ENCODE measurements at regions not wholly inside any gene's neighbourhood (a gene's known extent, or its start where the extent isn't known, plus 50 kb on each side); places are given as distances from the start of the nearest gene placed in this dataset.

DNA sequence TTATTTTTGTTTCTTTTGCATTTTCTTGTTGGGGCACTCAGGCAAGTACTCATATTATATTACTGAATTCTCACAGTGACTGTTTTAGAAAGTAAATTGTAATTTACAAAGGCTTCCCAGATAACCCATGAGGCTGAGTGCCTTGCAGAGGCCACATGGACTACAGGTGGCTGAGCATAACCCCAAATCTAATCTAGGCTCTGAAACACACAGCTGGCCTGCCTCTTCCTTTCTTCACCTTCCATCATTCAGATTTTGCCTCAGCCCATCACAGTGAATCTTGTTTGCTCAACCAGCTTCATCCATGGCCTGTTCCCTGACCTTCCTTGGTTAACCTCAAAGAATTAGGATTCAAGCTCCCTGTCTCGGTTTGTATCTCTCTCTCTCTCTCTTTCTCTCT lies 78.5 kb upstream of the PRDM11 start:
- DNase-seq: no peak

DNA sequence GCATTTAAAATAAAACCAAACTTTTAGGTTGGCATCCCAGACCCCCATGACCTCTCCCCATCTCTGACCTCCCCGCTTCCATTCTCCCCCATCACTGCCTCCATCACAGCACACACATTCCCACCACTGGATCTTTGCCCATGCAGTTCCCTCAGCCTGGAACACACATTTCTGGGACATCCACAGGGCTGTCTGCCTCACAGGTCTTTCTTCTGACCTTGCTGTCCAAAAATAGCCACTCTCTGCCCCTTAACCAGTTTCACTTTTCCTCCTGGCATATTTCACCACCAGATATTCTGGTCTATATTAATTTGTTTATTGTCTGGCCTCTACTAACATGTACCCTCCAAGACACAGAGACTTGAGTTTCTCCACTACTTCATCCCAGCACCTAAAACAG lies 75.2 kb upstream of the PRDM11 start:
- no peak for DNase-seq

DNA sequence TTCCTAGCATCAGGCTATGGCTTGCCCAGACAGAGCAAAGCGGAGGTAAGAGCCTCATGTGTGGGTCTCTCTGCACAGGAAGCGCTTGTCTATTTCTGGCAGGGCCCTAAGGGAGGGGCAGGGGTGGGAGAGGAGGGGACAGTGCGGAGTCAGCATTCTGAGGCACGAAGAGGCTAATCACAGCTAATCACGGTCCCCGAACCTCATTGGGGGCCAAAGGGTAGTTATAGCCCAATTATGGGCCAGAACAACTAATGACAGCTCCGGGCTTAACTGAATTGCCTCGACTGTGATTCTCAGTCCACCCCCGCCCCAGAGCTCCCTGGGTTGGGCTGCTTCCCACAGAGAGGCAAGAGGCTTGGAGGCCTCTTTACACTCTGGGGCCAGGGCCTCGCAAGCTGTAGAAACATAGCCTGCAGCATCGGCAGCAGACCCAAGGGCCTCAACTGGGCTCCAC lies 72.7 kb upstream of the PRDM11 start:
- DNase-seq: peak; percentile 46

DNA sequence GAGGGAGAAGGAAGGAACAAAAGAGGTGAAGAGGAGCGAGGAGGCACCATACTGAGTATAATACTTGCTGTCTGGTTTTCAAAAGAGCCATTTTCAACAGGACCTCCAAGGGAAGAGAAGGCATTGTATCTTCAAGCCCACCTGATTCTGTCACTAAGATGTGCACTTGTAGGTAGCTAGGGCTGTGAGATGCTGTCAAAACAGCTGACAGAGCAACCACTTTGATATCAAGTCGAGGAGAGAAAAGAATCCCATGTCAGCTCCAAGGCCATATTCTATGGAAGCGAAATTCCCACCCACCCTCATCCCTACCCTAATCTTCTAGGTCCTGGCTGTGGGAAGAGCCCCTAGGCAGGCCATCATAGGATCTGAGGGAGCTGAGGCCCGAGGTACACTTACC lies 70.9 kb upstream of the PRDM11 start:
- DNase-seq: no peak

DNA sequence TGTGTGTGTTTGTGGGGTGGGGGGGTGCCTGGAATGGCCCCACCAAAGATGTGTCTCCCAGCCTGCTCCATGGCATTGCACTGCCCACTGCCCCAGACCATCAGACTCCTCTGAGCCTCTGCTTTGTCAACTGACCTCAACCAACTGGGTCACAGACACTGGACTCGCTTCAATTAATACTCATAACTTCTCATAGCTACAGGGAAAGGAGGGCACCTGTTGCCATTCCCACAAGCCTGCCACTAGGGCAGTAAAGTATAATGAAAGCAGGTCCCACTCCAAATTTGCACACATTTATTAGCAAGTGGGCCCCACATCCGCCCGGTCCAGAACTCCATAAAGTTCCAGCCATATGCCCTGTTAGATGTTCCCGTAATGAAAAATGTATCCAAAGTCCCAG lies 70.5 kb upstream of the PRDM11 start:
- DNase-seq: no peak

DNA sequence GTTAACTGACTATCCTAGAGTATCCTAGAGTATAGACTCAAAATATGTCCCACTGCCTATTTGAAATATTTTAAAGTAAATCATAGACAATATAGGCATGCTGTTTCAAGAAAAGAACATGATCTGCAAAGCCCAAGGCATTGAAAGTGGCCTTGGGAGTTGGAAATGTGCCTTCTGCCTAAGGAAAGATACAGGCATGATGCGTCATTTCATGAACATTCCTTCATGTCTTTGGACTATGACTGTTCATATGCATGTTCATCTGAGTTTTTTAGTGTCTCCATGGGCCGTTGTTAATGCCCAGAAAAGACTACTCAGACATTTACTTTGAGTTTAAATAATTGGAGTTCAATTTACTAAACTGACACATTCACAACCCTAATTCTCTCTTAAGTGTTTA lies 69.7 kb upstream of the PRDM11 start:
- no peak for DNase-seq

DNA sequence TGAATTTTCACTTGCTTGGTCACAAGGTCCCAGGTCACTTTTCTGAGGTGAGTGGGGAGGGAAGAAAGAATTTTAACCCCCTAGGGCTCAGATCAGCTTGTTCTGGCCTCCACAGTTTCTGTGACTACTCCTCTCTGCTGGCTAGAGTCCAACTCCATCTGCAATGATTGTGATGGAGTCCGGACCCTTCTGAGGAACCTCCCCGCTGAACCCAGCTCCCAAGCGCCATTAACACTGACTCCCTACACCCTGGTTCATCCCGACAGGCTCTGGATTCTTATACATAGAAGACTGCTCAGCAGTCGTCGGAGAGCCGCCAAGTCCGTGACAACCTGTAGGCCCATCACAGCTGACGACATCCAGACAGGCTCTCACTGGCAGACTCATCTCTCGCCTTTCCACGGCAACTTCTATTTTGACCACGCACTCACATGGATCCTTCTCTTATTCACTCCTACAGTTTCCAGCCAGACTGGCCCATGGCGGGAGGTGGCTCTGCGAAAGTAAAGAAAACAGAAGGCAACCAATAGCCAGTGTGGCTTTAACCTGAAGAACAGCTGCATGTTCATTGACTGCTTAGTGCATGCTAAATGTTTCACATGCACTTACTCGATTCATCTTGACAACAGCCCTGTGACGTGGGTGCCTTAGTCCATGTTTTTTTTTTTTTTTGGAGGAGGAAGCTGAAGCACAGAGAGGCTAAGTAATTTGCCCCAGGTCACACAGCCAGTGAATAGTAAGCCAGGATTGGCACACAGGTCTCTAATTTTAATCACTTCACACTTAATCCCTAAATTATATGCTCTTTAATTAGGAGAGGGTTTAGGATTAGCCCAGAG lies 68.0 kb upstream of the PRDM11 start:
- no peak for DNase-seq

DNA sequence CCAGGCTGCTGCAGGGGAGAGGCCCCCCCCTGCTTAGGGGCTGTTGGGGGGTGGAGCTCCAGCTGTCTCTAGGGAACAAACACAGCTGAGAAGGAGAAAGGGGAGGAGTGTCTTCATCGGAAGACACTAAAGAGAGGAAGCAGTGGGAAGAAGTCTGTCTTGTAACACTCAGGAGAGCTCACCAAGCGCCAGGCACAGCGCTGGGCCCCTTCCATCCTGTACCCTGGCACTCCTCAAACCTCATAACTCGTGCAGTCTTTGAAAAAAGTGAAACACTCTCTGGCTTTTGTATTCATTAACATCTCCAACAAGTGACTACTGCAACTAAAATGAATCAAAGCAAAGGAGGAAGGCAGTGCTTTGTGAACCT lies 67.4 kb upstream of the PRDM11 start:
- DNase-seq: peak; percentile 18

DNA sequence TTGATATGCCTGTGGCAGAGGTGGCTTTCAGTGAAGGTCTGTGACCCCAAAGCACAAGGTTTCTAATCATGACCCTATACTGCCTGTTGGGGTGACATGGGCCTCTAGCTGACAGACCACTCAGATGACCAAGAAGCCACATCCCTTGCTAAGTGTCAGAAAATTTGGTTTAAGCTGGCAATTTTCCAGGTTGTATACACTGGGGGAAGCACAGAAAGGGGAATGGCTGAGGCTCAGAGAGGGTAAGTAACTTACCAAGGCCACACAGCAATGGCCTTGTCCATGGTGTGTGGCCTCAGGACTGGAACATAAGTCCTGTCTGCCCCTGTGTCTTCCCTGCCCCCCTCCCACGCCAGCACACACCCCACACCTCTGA lies 66.9 kb upstream of the PRDM11 start:
- no peak for DNase-seq

DNA sequence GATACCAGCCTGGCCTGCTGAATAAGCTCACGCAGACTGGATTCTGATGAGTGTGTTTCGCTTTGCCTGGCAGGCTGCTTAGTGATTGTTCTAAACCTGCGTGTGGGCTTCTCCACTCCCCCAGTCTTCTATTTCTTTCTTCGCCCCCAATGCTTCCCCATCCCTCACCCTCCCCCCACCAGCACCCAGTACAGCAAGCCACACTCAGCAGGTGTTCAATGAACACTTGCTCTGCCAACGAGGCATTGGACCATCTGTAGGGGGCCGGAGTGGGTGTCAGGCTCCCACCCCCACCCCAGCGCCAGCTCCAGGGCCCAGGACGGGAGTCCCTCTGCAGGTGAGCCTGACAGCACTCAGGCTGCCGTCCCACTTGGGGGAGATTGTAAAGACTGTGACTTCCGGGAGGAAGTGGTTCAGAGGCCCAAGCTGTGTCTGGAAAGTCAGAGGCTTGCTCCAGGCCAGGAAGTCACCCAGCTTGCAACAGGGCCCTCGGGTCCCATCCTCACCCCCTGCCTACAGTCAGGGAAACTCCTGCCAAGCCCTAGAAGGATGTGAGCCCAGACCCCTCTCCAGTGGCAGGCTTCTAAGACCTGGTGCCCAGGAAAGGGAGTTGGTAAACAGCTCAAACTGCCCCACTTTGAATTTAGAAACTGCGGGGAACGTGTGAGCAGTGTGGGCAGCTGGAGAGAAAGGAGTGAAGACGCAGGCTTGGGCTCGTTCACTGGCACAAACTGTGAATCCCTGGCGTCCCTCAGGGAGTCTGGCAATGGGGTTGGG lies 66.3 kb upstream of the PRDM11 start:
- DNase-seq: peak; percentile 77

DNA sequence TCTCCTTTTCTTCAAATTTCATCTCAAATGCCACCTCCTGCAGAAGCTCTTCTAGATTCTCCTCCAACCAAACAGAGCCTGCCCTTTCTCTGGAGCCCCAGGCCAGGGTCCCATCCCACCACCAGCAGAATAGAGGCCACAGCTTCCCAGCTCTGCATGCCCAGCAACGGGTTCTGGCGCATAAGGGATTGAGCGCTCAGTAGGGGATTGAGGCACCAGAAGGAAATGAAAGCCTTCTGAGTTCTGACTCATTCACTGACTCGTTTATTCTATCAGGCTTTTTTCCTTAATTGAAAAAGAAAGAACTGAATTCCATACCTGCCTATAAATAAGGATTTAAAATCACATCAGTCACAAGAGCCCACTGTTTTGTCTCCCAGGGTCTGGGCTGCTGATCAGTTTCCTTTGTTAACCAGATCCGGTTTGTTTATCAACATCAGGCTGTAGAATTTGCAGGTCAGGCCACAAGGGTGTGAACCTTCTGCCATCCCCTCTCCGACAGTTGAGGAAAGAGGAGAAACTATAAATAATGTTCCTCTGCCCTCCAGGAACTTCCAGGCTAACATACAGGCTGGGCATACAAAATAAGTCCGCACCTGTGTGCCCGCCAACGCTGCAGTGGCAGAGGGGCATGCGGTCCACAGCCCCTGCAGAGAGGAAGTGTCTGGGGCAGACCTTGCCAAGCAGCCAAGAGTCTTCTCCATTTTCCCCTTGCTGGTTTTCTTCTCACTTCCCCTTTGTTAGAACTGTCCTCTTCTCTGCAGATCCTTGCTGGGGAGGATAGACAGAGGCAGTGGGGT lies 63.5 kb upstream of the PRDM11 start:
- DNase-seq: no peak

DNA sequence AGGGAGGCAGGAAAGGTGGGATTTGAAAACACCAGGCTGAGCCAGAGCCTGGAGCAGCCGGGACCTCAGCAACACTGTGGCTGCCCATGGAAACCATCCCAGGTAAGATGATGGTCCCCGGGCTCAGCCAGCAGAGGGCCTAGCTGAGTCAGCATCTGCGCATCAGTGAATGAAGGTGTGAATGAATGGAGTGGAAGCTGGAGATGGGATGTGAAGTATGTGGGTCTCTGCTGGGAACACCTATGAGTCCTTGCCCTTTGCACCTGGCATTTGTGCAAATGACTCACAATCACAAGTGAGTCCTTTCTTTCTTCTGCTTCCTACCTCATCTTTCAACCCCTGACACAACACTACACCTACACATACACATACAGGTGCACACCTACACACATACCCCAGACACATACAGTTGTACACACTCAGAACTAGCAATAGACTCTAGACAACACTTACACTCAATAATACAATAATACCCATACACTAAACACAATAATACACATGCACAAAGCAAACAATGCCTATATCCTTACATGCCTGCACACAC lies 62.8 kb upstream of the PRDM11 start:
- DNase-seq: peak; percentile 22

DNA sequence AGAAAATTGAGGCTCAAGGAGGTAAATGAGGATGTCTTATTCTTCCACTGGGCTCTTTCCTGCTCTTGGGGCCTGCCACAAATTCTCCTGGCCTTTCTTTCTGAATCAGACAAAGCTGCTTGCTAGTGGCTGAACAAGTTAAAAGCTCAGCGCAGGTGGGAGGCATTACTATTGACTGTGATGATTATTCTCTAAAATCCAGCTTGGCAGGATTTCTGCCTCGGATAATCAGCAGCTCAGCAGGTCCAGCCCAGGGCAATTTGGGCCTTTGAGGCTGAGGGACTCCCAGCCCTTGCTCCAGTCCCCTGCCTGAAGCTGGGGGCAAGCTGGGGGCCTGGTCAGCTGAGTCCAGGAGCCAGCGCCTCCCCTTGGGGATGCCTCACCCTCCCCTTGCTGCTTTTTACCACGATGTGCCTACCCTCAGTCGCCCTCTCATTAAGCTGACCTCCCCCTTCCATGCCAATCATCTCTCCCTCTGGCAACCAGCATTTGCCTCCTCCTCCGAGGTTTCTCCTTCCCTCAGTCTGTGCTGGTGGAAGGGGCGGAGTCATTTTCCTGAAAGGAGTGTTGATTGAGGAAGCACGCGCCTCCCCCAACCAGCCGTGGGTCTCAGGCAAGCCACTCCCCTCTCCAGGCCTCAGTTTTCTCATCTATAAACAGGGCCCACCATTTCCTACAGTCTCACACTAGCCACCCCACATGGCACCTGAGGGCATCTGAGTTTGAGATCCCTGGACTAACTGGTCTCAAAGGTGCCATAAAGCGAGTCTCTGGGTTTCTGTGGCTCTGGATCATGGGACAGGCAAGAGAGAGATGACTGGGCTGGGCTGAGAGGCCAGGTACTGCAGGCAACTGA lies 60.6 kb upstream of the PRDM11 start:
- DNase-seq: no peak

DNA sequence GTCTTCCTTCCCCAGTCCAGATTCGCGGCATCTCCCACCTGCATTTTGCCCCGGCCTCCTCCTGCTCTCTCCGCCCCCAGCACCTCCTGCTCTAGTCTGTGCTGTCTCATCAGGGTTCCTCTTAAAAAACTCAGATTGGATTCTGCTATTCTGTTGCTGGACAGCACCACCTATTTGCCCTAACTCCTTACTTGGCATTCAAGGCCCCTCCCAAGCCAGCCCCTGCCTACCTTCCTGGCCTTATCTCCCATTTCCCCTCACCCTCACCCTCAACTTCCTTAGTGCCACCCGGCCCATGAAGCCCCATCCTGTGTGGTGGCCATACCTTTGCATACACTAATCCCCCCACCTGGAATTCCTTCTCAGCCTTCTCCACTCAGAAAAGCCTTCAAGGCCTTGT lies 59.9 kb upstream of the PRDM11 start:
- no peak for DNase-seq

DNA sequence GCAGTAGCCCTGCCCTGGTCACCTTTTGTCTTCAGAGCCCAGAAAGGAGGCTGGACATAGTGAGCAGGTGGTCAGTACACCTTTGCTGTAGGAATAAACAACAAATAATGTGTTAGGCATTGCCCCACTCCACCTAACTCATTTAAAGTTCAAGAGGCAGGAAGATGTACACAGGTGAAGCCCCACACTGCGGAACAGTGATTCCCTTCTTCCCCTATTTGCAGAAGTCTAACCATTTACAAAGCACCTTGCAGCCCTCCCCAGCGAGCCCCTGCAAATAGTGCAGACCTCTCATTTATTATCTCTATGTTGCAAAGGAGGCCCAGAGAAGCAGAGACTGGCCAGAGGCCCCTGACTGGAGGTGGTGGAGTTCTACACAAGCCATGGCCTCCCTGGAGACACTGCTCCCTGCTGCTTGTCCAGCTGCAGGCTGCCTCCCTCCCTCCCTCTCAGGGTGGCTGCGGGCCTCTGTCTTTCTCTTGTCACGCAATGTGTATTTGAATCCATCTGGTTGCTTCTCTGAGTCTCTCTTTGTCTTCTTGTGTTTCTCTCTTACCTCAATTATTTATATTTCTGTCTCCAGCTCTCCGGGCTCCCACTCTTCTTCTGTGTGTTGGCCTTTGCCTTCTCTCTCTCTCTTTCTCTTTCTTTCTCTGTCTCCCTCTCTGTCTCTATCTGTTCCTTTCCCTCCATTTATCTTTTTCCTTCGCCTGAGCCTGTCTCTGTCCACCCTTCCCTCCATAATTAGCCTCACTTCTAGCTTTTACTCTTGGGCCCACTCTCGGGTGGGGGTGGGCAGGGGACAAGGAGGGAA lies 59.1 kb upstream of the PRDM11 start:
- DNase-seq: no peak

DNA sequence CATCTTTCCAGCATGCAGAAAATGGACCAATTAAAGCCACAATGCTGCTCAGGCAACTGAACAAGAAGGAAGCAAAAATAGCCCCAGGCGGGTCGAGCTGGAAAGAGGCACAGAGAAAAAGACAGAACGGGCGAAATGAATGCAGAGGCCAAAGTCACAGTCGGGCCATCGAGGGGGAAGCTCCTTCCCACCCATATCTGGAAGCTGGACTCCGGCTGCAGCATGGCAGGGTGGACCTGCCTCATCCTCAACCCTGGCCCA lies 58.6 kb upstream of the PRDM11 start:
- DNase-seq: no peak

DNA sequence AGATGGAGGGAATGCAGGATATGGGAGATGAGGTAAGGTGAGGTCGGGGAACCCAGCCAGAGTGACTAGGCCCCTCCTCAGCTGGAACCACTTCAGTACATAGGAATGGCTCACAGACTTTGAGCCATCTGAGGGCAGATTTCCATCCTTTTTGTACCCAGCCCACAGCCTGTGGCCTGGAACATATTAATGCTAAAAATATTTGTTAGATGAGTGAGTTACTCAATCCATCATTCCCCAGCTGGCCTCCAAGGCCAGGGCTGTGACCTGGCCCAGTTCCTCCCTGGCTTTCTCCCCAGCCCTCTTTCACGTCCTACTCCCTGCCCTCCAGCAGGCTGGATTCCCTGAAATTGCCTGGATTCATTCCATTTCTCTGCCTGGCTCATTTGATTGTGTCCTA lies 57.2 kb upstream of the PRDM11 start:
- no peak for DNase-seq

DNA sequence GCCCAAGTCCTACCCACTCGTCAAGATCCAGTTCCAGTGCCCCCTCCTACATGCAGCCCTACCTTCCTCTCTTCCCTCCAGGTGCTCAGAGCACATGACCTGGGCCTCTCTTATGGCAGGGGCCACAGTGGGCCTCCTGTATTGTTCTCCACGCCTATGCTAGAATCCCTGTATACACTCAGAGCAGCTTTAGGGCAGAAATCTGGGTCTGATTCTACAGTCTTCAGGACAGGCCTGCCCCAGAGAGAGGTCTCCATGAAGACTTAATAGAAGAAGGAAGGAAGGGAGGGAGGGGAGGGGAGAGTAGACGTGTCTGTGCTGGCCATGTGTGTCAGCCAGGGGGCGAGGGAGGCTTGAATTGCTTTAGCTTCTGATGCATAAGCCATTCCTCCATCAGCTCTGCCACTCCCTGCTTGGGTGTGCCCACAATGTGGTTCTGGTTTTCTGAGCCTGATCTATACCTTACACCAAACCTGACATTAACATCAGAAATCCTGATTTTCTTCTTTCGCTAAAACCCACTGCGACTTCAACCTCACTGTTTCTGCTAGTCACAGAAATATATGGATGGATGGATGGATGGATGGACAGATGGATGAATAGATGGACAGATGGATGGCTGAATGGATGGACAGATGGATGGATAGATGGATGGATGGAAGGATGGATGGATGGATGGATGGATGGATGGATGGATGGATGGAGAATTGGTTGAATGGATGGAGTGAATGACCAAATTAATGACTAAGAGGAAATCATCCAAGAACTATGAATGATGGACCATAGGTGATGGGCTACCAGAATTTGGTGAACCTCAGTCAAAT lies 56.6 kb upstream of the PRDM11 start:
- DNase-seq: no peak

DNA sequence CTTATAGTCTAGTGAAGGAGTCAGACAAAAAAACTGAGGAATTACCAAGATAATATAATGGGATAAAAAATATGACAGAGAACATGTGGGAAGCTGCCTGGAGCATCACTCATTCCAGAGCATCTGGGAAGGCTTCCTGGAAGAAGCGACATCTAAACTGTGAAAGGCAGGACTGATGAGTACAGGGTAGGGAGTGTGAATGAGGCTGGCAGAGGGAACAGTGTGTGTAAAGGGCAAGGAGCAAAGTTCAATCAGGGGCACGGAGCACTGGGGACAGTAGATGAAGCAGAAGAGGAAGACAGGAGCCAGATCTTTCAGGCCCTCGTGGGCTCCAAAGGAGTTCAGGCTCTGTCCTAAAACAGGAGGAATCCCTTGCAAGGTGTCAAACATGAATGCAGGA lies 55.8 kb upstream of the PRDM11 start:
- DNase-seq: no peak

DNA sequence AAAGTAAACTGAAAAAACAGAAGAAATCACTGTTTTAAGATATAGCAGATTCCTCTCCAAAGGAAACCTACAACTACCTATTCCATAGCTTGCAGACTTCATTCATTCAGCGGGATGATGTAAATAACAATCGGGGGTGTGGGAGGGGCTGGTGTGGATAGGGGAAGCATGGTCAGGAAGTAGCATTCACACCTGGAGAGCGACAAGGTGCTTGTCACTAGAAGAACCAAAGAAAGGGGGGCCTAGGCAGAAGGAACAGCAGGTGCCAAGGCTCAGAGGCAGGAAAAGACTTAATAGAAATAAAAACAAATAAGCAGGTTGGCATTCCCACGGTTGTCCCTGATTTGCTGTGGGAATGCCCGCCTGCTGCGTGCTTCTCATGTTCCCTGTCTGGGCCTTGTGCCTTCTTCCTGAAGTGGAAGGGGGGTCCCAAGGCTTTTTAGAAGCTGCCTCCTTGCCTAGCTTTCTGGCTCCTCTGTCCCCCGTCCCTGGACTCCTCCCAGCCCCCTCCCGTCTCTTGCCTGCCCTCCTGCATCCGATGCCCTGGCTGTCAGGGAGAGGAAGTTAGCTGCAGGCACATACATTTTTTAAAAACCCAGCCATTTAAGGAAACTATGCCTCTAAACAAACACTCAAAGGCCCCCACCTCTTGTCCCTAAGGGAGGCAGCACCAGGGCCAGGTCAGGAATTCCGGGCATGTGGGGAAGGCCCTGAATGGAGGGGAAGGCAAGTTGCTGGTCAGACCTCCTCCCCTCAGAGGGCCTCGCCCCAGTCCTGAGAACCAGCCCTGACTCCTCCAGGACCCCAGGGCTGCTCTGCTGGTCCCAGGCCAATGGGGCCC lies 54.7 kb upstream of the PRDM11 start:
- DNase-seq: no peak
